ENCODE measurements at regions not wholly inside any gene's neighbourhood (a gene's known extent, or its start where the extent isn't known, plus 50 kb on each side); places are given as distances from the start of the nearest gene placed in this dataset.

DNA sequence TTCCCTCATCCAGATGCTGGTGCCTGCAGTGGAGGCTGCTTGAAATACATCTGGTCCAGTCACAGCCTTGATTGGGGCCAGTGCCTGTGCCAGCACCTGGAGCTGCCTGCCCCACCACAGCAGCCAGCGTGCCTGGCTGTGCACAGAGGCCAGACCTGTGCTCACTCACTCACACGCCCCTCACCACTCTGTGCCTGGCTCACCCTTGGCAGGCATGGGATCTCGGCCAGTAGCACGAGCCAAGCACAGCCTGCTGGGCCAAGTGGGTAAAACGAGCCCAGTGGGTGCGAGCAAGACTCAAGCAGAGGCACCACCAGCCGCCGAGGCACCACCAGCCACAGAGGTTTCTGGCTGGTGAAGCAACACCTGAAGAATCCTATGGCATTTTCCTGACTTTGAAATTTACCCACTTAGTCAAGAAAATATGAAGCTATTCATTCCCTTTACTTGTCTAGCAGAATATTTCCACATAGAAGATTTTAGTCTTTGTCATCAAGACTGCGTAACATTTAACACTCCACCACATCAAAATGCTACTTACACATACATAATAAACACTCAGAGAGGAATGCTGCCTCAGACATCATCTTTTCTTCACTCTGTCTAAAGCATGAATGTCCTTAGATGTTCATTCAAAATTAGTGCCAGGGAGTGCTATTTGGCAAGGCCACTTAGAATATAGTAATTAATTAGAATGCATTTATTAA is 424.3 kb upstream of the FAT3 start:
- no peak for FAIRE-seq

GRCh38 chr11:91798240-91798639 is 426.4 kb upstream of the FAT3 start:
- FAIRE-seq, result no peak

DNA sequence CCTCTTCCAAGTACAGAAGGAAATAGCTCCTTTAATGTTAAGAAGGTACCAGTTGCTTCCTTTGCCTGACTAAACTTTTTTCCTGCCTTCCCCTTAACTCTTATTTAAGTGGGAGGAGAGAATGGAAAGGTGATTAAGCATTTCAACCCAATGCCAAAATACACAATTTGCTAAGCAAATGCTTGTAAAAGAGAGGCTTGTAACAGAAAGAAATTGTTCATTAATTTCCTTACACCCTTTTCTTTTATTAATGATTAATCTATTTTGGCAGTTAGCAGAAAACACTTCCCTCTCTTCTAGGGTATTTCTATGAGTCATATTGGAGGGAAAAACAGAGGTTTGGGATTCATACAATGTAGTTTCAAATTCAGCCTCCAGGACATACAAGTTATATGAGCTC is 427.6 kb upstream of the FAT3 start:
- FAIRE-seq, result no peak

- no peak for FAIRE-seq
Measured at GRCh38 chr11:91795139-91795887, 429.3 kb upstream of the FAT3 start.

DNA sequence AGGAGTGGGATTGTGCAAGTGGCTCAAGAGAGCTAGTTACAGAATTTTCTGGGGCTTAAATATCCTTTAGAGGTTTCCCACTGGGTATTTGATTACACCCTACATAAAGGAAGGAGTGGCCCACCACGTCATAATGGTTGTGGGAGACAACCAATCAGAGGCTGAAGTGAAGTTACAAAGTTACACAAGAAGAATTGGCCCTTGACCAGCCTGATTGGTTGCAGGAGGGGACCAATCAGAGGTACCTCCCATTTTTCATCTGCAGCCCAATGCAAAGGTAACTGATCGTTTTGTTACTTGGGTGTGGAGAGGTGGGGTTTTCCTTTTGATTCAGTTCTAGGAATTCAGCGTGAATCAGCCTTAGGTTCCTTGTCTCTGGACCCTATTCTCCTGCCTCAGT is 430.5 kb upstream of the FAT3 start:
- no peak for FAIRE-seq

GRCh38 chr11:91792779-91793262 is 431.8 kb upstream of the FAT3 start:
- no peak for FAIRE-seq

DNA sequence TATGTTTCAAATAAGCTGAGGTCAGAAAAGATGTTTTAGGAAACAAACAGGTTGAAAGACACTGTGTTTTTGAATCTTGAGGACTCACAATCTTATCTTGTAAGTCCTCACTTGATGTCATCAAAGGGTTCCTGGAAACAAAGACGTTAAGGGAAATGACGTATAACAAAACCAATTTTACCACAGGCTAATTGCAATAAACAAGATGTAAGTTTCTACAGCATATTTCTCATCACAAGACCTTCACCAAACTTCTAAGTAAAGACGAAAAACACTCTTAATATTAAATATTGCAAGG is 433.5 kb upstream of the FAT3 start:
- no peak for FAIRE-seq

- FAIRE-seq, result no peak
Measured at GRCh38 chr11:91790346-91791170, 434.1 kb upstream of the FAT3 start.

DNA sequence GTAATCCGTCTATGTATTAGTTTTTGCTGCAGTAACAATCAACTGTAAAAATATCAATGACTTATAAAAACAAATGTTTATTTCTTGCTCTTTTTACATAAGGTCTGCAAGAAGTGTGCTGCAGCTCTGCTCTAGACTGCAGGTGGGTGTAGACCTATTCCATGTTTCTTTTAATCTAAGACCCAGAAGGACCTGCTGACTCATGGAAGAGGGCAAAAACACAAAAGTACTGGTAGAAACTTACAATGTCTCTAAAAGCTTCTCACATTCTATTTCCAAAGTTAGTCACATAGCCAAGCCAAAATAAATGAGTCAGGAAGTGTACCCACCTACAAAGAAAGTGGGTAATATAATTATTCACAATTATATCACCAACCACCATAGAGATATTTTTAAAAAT is 435.9 kb upstream of the FAT3 start:
- no peak for FAIRE-seq

DNA sequence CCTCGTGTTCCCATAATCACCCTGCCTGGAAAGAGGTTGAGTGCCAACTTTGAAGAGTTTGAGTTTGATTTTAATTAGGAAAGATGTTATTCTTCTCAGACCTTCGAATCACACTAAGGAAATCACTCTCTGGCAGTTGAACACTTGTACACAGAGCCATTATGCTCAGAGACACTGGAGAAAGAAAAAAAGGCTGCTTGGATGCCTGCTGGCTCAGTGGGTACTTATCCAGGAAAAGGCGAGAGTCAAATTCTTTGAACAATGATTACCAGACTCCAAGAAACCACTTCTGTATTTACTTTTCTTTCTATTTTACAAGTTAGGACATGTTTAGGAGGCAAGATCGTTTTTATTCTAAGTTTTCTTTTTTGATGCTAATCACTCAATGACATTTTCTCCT is 438.5 kb upstream of the FAT3 start:
- no peak for FAIRE-seq

GRCh38 chr11:91783173-91783572 is 441.4 kb upstream of the FAT3 start:
- no peak for FAIRE-seq

- FAIRE-seq, result no peak
Measured at GRCh38 chr11:91778758-91779157, 445.9 kb upstream of the FAT3 start.

GRCh38 chr11:91776655-91777054 is 448.0 kb upstream of the FAT3 start:
- no peak for FAIRE-seq

- FAIRE-seq, result no peak
Measured at GRCh38 chr11:91773090-91773489, 451.5 kb upstream of the FAT3 start.

DNA sequence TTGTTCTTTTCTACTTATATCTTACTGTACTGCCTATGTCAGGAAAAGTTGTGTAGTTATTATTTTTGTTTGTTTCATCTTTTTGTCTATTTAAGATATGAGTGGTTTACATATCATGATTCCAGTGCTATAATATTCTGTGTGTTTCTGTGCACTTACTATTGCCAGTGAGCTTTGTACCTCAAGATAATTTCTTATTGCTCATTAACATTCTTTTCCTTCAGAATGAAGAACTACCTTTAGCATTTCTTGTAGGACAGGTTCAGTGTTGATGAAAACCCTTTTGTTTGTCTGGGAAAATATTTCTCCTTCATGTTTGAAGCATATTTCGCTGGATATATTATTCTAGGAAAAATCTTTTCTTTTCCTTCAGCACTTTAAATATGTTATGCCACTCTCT is 452.7 kb upstream of the FAT3 start:
- no peak for FAIRE-seq

DNA sequence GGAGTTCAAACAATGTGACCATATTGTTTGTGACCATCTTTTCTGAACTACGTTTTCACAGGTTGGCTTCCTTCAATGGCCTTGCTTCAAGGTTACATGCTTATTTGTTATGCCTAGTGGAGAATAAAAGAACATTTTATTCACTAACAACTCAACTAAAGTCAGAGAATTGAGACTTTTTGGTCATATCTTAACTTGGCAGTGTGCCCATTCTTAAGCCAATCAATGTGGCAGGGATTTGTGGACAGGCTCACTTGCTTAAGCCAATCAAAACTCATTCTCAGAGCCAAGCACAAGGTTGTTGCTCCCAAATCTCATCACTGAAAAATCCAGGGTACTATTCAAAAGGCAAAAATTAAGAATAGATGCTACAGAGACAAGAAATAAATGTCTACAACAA is 455.8 kb upstream of the FAT3 start:
- FAIRE-seq, result no peak

- FAIRE-seq, result no peak
Measured at GRCh38 chr11:91763331-91763730, 461.3 kb upstream of the FAT3 start.

GRCh38 chr11:91761406-91762025 is 463.1 kb upstream of the FAT3 start:
- FAIRE-seq, result no peak

- no peak for FAIRE-seq
Measured at GRCh38 chr11:91756829-91757480, 467.7 kb upstream of the FAT3 start.

DNA sequence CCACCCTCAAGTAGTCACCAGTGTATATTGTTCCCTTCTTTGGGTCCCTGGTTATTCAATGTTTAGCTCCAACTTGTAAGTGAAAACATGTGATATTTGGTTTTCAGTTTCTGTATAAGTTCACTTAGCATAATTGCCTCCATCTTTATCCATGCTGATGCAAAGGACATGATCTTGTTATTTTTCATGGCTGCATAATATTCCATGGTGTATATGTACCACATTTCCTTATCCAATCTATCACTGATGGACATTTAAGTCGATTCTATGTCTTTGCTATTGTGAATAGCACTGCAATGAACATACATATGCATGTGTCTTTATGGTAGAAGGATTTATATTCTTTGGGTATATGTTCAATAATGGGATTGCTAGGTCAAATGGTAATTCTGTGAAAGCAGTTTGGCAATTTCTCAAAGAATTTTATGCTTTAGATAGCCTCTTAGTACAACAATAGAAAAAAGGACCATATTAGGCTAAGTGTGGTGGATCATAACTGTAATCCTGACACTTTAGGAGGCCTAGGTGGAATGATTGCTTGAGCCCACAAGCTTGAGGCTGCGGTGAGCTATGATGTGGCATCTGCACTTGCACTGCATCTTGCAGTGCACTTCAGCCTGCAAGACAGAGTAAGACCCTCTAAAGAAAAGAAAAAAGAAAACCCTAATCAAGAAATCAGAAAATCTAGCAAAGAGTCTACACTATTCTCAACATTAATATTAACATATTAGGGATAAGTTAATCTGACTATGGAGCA is 468.5 kb upstream of the FAT3 start:
- FAIRE-seq, result no peak

DNA sequence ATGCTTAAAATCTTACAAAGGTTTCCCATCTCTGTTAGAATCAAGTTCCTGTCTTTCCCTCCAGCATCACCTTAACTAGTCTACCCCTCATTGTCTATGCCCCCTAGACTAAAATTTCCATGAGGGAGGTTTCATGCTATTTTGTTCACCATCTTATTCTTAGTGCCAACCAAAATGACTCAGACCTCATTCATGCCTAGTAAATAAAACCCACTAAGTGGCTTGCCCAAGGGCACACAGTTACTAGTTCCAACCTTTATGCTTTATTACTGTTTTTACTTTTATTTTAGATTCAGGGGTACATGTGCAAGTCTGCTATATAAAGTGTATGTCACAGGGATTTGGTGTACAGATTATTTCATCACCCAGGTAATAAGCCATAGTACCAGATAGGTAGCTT is 469.1 kb upstream of the FAT3 start:
- FAIRE-seq, result no peak

DNA sequence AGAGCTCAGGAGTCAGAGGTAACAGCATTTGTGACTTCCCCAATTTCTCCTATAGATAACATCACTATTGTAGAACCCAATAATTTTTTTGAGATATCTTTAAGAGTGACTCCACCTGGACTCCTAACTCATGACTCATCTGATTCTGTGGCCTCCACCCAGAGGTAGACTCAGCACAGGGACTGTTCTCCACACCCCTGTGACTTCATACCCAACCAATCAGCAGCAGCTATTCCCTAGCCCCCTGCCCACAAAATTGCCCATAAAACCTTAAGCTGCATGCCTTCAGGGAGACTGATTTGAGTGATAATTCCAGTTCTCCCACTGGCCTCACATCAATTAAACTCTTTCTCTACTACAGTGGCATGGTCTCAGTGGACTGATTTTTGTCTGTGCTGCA is 475.4 kb upstream of the FAT3 start:
- FAIRE-seq, result no peak

Data from TTC549 (cell line).